RWPE1 (cell line): ENCODE measurements at regions not wholly inside any gene's neighbourhood (a gene's known extent, or its start where the extent isn't known, plus 50 kb on each side); places are given as distances from the start of the nearest gene placed in this dataset.

ENCODE experiments used
- CTCF ChIA-PET: fragments of 350-600 bp; sonication (Branson Sonifier 250); formaldehyde crosslinking; extraction: SDS; loops from one replicate; lab custom pipeline; 2021; lab: Yijun Ruan, JAX
- POLR2A ChIA-PET: fragments of 400-600 bp; formaldehyde crosslinking; extraction: SDS; loops from one replicate; lab custom pipeline; 2020; ENCODE audit warnings: antibody characterized with exemption; ENCODE audit not compliant: low non-redundant PET; lab: Yijun Ruan, JAX
- DNase-seq: peaks from one replicate; pipeline ENCODE4 v3.0.0; 2012; ENCODE audit warnings: low spot score
- H3K27ac ChIP-seq: fragments of 450-650 bp; 2 replicates; pipeline ENCODE4 v1.5.1; 2017
- TF ChIP-seq, protein P1 (sequence below): fragments of 450-650 bp; conservative IDR thresholded peaks from 2 replicates; pipeline ENCODE4 v1.5.1; 2017; ENCODE audit warnings: low read depth, mild to moderate bottlenecking

GRCh38 chr18:79629249-79629558 is 50.4 kb upstream of the CTDP1 start:
- no peak for DNase-seq
- CTCF ChIA-PET: no interaction called here
- TF ChIP-seq, protein P1, sequence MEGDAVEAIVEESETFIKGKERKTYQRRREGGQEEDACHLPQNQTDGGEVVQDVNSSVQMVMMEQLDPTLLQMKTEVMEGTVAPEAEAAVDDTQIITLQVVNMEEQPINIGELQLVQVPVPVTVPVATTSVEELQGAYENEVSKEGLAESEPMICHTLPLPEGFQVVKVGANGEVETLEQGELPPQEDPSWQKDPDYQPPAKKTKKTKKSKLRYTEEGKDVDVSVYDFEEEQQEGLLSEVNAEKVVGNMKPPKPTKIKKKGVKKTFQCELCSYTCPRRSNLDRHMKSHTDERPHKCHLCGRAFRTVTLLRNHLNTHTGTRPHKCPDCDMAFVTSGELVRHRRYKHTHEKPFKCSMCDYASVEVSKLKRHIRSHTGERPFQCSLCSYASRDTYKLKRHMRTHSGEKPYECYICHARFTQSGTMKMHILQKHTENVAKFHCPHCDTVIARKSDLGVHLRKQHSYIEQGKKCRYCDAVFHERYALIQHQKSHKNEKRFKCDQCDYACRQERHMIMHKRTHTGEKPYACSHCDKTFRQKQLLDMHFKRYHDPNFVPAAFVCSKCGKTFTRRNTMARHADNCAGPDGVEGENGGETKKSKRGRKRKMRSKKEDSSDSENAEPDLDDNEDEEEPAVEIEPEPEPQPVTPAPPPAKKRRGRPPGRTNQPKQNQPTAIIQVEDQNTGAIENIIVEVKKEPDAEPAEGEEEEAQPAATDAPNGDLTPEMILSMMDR: no peak
- no peak overlapping the region for H3K27ac ChIP-seq
- POLR2A ChIA-PET: no interaction called here

DNA sequence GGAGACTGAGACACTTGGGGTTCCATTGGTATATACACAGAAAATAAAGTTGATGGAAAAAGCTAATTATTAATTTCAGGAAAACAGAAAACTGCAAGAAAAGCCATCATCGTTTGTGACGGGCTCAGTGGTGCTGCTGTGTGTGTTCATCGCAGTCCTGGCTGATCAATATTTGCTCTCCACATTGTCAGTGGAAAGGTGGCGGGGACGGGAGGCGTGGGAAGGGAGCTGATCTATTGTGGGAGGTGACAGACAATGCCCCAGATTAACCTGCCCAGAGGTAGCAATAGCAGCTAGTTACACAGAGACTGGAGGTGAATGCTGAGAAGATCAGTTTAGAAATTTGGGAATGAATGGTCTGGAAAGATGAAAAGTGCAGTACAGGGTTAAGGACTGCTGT is 50.0 kb upstream of the CTDP1 start:
- DNase-seq: no peak
- TF ChIP-seq, protein P1: no peak
- no peak overlapping the region for H3K27ac ChIP-seq
- ChIA-PET CTCF (no interaction called here), POLR2A (interaction anchor here (0.5 kb wide), 1 partner anchor 57 kb away, joined by 3 read pairs; no protein-coding TSS in a partner anchor)
